GM19025 (cell line): ENCODE measurements at regions not wholly inside any gene's neighbourhood (a gene's known extent, or its start where the extent isn't known, plus 50 kb on each side); places are given as distances from the start of the nearest gene placed in this dataset.

Source experiments
- ATAC-seq: cut with Tn5 transposase; IDR thresholded peaks from one replicate; pipeline ENCODE4 v1.9.1; 2021; ENCODE audit warnings: mild to moderate bottlenecking, low read depth, moderate library complexity; ENCODE audit not compliant: unreplicated experiment

DNA sequence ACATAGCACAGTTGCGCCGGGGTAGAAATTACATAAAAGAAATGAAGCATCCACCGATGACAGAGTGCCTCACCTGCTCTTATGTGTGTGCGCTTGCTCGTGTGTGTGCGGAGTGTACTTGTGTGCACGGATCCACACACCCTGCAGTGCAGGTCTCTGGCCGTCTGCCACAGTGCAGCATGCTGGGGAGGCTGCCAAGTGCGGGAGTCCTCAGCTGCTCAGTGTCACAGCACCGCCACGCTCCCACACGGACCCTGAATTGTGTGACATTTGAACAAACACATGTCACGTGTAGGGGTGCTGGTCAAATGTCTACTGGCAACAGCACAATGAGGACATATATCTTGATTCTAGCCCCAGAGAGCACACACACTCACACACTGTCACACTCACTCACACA, 243.0 kb upstream of the MYOCD start:
- ATAC-seq, result no peak

DNA sequence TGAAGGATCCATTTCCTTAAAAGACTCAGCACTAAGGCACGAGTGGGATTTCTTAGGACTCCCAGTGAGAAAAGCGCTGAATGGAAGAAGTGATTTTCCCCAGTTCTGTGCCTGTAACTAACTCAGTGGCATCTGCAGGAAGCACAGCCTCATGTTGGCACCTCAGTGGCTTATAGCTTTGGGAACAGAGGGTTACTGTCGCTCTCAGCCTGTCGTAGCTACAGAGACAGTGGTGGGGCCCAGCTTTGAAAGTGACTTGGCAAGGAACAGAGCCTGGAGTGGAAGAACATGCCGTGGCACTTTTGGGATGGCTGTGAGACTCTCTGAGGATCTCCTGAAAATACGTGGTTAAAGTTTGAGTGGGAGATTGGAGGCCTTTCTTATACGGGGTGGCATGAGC, 242.4 kb upstream of the MYOCD start:
- no peak for ATAC-seq

DNA sequence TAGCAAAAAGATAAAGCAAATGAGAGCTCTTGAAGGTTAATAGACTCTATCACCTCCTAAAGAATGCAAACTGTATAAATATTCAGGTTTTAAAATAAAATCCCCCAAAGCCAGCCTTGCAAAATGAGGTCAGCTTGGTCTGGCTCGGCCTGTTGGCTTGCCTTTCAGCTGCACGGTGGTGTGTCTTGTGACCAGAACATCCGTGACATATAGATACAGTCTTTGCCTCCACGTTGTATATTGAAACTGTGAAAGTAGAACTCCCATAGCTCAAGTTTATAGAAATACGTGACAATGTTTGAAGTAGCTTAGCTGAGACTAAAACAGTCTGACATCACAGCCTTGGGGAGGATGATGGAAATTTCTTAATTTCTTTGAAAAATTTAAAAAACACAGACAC, 236.6 kb upstream of the MYOCD start:
- no peak for ATAC-seq

GRCh38 chr17:12431188-12431587, 234.5 kb upstream of the MYOCD start:
- peak; percentile 76 for ATAC-seq

GRCh38 chr17:12438212-12438611, 227.5 kb upstream of the MYOCD start:
- no peak for ATAC-seq

DNA sequence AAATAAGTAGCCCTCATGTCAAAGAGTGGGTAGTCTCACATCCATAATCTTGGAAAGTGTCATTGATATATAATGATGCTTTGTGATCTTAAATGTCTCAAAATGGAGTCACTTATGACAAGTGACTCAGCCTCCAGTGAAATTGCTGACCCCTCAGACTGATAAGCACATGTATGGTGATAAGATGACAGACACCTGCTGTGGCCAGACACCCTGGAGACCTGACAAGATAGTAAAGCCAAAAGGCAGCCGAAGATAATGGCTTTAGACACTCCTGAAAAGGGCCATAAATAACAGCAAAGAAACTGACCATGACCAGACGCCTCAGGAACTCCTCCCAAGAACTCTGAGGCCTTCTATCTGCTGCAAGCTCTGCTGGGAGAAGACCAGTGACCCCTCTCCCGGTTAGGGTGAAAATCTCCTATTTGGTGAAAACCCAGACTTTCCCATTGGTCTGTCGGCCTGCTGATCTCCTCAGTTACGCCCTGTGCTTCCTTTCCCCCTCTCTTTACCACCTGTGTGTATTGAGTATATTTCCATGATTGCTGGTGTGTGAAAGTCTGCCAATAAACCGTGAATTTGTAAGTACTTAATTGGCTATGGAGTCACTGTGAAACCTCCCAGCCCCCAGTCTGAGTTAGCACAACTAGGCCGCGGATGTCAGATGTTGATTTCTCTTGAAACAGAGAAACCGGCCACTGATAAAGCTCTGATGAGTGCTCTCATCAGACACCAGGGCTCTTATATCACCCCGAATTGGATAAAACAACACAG, 226.7 kb upstream of the MYOCD start:
- ATAC-seq, result no peak

GRCh38 chr17:12445331-12445730, 220.4 kb upstream of the MYOCD start:
- no peak for ATAC-seq

DNA sequence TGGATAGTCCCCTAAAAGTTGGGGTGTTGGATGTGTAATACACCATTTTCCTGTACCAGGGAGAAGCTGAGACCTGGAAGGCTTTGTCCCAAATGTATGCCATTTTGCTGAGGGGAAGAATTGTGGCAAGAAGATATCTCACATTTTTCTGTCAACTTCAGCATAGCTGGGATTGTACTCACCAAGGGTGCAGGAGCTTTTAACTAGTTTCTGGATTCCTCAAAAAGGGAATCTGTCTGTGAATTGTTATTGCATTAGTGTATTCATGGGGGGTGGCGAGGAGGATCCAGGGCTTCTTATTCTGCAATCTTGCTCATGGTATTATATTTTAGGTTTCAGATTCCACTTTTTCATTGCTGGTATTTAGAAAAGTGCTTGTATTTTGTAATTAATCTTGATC, 208.2 kb upstream of the MYOCD start:
- ATAC-seq, result no peak

- no peak for ATAC-seq
These were observed 206.0 kb upstream of the MYOCD start for GRCh38 chr17:12459736-12460135.

- no peak for ATAC-seq
These were observed 202.6 kb upstream of the MYOCD start for GRCh38 chr17:12463102-12463501.

- ATAC-seq, result no peak
These were observed 193.2 kb upstream of the MYOCD start for GRCh38 chr17:12472252-12473173.

- no peak for ATAC-seq
These were observed 187.4 kb upstream of the MYOCD start for GRCh38 chr17:12478311-12478710.

- no peak for ATAC-seq
These were observed 180.3 kb upstream of the MYOCD start for GRCh38 chr17:12485361-12485906.

- no peak for ATAC-seq
These were observed 176.4 kb upstream of the MYOCD start for GRCh38 chr17:12489325-12489724.

DNA sequence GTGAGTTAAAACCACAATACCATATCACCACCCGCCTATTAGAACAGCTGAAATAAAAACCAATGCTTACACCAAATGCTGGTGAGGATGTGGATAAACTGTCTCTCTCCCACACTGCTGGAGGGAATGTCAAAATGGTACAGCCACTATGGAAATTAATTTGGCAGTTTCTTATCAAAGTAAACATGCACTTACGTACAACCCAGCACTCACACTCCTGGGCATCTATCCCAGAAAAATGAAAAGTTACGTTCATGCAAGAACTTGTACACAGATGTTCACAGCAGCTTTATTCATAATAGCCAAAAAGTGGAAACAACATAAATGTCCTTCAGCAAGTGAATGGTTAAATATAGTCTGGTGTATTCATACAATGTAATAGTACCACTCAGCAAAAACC, 173.2 kb upstream of the MYOCD start:
- ATAC-seq, result no peak

DNA sequence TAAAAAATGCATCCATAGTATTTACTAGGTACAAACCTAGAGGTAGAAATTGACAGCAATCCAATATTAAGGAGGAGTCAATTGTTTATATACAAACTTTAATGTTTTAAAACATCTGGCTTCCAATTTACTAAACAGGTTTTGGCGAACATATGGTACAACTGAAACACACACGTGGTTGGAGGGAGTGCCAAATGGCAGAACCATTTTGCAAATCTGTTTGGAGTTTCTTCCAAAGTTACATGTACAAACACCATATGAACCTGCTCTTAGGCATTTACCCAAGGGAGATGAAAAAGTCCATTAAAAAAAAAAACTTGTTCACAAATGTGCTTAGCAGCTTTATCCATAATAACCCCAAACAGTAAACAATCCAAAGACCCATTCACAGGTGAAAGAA, 159.8 kb upstream of the MYOCD start:
- ATAC-seq, result no peak

- ATAC-seq, result no peak
These were observed 158.6 kb upstream of the MYOCD start for GRCh38 chr17:12507026-12507595.

DNA sequence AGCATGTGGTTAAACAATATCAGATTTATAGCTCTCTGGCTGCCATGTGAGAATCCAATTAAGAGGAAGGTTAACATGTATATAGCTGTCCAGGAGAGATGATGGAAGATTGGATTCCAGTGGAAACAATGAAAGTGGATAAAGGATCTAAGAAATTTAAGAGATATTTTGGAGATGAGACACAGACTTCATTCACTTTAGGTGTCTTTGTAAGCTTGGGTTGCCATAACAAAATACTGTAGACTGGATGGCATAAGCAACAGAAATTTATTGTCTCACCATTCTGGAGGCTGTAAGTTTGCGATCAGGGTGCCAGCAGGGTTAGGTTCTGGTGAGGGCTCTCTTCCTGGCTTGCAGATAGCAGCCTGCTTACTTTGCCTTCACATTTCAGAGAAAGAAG, 155.9 kb upstream of the MYOCD start:
- ATAC-seq, result no peak

GRCh38 chr17:12510535-12510934, 155.2 kb upstream of the MYOCD start:
- no peak for ATAC-seq

GRCh38 chr17:12512694-12513355, 152.9 kb upstream of the MYOCD start:
- ATAC-seq, result no peak

DNA sequence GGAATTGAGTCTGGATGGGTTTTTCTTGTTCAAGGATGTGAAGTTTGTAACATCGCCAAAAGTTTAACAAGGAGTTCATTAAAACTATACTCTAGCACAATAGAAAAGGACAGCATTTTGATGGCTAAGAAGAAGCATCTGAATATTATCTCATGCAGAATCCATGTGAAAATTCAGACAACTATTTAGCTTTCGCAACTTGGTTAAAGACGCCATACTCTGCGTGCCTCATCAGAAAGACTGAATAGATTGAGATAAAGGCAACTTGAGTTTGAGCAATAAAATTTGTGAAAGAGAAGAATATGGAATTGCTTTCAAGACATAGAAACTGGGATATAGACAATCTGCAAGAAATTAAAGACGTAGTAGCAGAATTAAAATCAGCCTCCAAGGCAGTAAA, 151.1 kb upstream of the MYOCD start:
- ATAC-seq, result no peak
